Fibroblast of mammary gland (primary cell): ENCODE measurements at regions not wholly inside any gene's neighbourhood (a gene's known extent, or its start where the extent isn't known, plus 50 kb on each side); places are given as distances from the start of the nearest gene placed in this dataset.
A peak's percentile ranks its signal among the peaks of the same experiment; 100 is the strongest.

Experiments used
- DNase-seq: peaks from one replicate; pipeline ENCODE4 v3.0.0-alpha.2; 2010; ENCODE audit warnings: low read depth
- H3K4me3 ChIP-seq: 2 replicates; pipeline ENCODE4 v1.5.1; 2011; ENCODE audit warnings: low read depth, mild to moderate bottlenecking, low read length, moderate library complexity; ENCODE audit not compliant: control insufficient read depth
- CTCF ChIP-seq: conservative IDR thresholded peaks from 2 replicates; pipeline ENCODE4 v1.5.1; 2011; ENCODE audit warnings: low read depth, low read length, inconsistent platforms; ENCODE audit not compliant: control insufficient read depth, insufficient read depth

GRCh38 chr17:83152745-83153611 is 73.6 kb downstream of the METRNL start:
- no peak for DNase-seq
- H3K4me3 ChIP-seq: no peak overlapping the region
- no peak for TF ChIP-seq CTCF

GRCh38 chr17:83153681-83154310 is 74.4 kb downstream of the METRNL start:
- no peak for TF ChIP-seq CTCF
- no peak for DNase-seq
- no peak overlapping the region for H3K4me3 ChIP-seq

GRCh38 chr17:83154311-83155127 is 75.1 kb downstream of the METRNL start:
- no peak overlapping the region for H3K4me3 ChIP-seq

GRCh38 chr17:83155128-83156121 is 76.0 kb downstream of the METRNL start:
- no peak overlapping the region for H3K4me3 ChIP-seq
- DNase-seq: peak; percentile 90

More at GRCh38 chr17:83154311-83155127, 75.1 kb downstream of the METRNL start:
- DNase-seq: no peak
- TF ChIP-seq CTCF: no peak

GRCh38 chr17:83156408-83156807 is 77.0 kb downstream of the METRNL start:
- H3K4me3 ChIP-seq: no peak overlapping the region
- no peak for DNase-seq
- no peak for TF ChIP-seq CTCF

More at GRCh38 chr17:83155128-83156121, 76.0 kb downstream of the METRNL start:
- TF ChIP-seq CTCF: no peak
